Epithelial cell of esophagus (primary cell): ENCODE measurements at regions not wholly inside any gene's neighbourhood (a gene's known extent, or its start where the extent isn't known, plus 50 kb on each side); places are given as distances from the start of the nearest gene placed in this dataset.
A peak's percentile ranks its signal among the peaks of the same experiment; 100 is the strongest.

Source experiments
- DNase-seq: peaks from one replicate; pipeline ENCODE4 v3.0.0; 2010; ENCODE audit warnings: low read depth
- H3K4me3 ChIP-seq: 2 replicates; pipeline ENCODE4 v1.5.1; 2011; ENCODE audit warnings: mild to moderate bottlenecking, low read length, control low read depth
- TF ChIP-seq, protein P1 (sequence below): IDR thresholded peaks from 2 replicates; pipeline ENCODE4 v1.5.1; 2011; ENCODE audit warnings: low read depth, mild to moderate bottlenecking, low read length, control low read depth, inconsistent platforms; ENCODE audit not compliant: insufficient read depth; ENCODE audit errors: missing control alignments

DNA sequence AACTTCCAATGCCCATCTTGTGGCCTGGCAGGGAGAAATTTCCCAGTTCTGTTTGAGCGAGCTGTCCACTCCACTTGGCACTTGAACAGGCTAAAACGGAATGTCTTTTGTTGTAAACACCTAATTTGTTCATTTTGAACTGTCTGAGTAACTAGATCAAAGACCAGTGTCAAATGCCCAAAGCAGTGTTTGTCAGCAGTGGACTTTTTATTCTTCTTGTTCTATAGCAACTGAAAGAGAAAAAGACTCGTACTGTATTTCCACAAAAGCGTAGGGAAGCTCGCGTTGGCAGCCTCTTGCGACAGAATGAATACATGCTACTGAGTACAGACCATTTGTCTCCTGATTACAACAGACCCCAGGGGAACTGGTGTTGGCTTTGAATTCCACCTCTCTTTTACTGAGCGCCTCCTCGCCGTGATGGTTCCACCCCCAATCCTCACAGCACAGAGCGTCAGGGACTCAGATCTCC, 601.8 kb upstream of the ZNF608 start:
- TF ChIP-seq, protein P1, sequence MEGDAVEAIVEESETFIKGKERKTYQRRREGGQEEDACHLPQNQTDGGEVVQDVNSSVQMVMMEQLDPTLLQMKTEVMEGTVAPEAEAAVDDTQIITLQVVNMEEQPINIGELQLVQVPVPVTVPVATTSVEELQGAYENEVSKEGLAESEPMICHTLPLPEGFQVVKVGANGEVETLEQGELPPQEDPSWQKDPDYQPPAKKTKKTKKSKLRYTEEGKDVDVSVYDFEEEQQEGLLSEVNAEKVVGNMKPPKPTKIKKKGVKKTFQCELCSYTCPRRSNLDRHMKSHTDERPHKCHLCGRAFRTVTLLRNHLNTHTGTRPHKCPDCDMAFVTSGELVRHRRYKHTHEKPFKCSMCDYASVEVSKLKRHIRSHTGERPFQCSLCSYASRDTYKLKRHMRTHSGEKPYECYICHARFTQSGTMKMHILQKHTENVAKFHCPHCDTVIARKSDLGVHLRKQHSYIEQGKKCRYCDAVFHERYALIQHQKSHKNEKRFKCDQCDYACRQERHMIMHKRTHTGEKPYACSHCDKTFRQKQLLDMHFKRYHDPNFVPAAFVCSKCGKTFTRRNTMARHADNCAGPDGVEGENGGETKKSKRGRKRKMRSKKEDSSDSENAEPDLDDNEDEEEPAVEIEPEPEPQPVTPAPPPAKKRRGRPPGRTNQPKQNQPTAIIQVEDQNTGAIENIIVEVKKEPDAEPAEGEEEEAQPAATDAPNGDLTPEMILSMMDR, result no peak
- no peak for DNase-seq
- H3K4me3 ChIP-seq, result no peak overlapping the region

GRCh38 chr5:125348936-125349831, 602.7 kb upstream of the ZNF608 start:
- TF ChIP-seq, protein P1, result no peak
- H3K4me3 ChIP-seq, result no peak overlapping the region

DNA sequence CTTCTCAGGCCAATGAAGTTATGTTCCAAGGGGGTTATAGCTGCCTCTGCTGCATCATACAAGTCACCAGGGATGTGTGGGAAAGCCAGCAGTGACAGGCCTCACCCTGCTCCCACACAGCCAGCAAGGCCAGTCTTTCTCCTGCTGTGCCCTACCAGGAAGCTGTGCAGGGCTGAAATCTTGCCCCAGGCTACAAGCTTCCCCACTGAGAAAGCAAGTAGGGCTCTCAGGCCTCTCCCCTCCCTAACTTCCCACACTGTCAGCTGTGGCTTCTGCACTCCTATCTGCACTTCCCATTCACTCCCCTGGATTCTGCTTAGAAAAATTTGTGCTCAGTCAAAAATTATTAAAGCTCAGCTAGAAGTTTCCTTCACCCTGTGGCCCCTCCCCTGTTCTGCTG, 611.2 kb upstream of the ZNF608 start:
- peak; percentile 78 for DNase-seq
- TF ChIP-seq, protein P1, result no peak
- H3K4me3 ChIP-seq, result no peak overlapping the region

More at GRCh38 chr5:125348936-125349831, 602.7 kb upstream of the ZNF608 start:
- DNase-seq, result no peak

DNA sequence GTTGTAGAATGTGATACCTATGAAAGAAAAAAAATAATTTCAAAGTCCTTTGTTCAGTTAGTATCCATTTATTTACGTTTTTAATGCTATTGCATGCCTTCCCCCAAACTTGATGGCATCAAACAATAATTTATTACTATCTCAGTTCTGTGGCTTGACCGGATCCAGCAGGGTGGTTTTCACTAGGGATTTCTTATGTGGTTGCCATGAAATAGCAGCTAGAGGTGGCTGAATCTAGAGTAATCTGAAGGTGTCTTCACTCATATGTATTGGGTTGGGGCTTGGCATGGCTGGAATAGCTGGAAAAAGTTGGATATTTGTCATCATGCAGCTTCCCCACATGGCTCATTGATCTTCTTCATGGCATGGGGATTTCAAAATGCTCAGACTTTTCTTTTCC, 619.3 kb upstream of the ZNF608 start:
- no peak for DNase-seq
- TF ChIP-seq, protein P1, result no peak
- no peak overlapping the region for H3K4me3 ChIP-seq

GRCh38 chr5:125367702-125368101, 621.3 kb upstream of the ZNF608 start:
- H3K4me3 ChIP-seq, result no peak overlapping the region
- DNase-seq, result no peak
- TF ChIP-seq, protein P1, result no peak

DNA sequence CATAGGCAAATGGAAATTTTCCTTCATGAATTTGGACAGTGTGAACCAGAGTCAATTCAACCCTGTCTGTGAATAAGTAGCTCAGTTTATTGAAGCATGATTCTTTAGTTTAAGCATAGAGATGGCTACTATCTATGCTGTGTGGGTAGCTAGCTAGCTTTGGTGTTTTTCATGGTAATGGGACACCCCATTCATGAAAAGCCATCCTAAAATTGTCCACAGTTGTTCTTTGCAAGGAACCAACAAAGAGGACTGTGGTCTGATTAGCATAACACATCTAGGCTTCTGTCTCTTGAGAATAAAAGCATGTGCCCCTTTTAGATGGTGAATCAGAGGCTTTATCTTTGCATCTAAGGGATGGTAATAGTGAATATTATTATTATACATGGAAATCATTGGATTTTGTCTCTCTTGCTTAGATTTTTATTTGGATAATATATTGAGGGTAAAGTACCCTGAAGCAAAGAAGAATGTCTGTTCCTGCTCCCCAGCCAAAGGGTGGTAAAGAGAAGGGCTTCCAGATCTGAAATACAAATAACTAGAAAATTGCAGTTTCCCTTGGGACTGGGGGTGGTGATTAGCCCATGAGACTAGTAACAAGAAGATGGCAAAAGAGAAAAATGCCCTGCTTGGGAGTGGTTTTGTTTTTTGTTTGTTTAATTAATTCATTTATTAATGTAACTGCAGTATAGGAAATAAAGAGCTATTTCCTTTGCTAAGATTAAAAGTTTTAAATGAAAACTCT, 624.2 kb upstream of the ZNF608 start:
- TF ChIP-seq, protein P1, result no peak
- no peak overlapping the region for H3K4me3 ChIP-seq
- DNase-seq, result no peak
